ENCODE measurements at regions not wholly inside any gene's neighbourhood (a gene's known extent, or its start where the extent isn't known, plus 50 kb on each side); places are given as distances from the start of the nearest gene placed in this dataset.
"Not testable (repeated sequence)": the region's sequence is repeated elsewhere in the genome, so short reads cannot be mapped to it uniquely, and the experiment has no call there.

DNA sequence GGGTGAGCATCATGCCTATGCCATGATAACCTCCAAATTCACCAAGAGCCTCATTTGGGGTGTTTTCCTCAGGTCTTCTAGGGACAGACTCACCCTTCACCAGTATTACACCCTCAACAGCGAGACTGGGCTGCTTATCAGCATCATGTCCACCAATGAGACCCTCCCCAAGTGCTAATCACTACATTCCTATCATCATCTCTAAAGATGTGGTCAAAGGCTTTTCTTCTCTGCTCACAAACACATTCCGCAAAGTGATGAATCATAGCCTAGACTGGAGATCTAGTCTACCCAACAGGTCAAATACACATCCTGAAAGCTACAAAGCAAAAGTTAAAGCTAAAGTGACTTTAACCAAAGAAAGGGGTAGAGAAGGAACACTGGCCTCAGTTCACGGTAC lies 75.3 kb upstream of the C7orf33 start:
- DNase-seq: no peak

GRCh38 chr7:148515728-148516695 lies 74.6 kb upstream of the C7orf33 start:
- no peak for DNase-seq

GRCh38 chr7:148519386-148519785 lies 71.2 kb upstream of the C7orf33 start:
- DNase-seq: not testable (repeated sequence)

DNA sequence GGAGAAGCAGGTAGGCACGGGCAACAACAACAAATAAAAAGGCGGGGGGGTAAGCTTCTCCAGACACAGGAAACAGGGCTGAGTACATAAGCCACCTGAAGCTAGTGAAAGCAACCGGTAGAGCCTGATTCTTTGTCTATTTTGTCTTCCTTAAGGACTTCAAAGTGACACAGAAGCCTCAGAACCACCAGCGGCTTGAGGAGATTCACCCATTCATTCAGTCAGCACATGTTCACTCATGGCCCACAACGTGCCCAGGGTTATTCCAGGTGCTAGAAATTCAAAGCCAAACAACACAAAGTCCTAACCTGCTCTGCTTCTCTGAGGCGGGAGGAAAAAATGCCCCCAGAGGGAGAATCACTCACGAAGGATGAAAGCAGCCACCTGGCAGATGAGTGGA lies 69.3 kb upstream of the C7orf33 start:
- no peak for DNase-seq

GRCh38 chr7:148523550-148523949 lies 67.0 kb upstream of the C7orf33 start:
- no peak for DNase-seq

GRCh38 chr7:148524479-148525224 lies 65.9 kb upstream of the C7orf33 start:
- no peak for DNase-seq

DNA sequence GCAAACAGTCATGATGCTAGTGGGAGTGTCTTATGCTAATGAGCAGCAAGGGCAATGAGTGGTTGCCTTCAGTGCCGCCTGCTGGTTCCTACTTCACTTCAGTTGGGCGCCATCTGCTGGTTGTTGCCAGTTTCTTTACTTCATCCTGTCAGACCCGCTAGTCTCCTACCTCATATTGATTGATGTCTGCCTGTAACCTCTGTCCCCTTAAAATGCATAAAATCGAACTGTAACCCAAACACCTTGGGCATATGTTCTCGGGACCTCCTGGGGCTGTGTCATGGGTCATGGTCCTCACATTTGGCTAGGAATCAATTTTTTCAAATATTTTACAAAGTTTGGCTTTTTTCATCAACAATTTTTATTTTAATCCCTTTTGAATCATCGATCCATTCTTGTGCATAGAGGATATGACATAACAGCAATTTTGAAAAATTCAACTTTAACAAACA lies 62.8 kb upstream of the C7orf33 start:
- DNase-seq: peak in 6 of 14 donors; percentile 2 to 14 (median 7)

DNA sequence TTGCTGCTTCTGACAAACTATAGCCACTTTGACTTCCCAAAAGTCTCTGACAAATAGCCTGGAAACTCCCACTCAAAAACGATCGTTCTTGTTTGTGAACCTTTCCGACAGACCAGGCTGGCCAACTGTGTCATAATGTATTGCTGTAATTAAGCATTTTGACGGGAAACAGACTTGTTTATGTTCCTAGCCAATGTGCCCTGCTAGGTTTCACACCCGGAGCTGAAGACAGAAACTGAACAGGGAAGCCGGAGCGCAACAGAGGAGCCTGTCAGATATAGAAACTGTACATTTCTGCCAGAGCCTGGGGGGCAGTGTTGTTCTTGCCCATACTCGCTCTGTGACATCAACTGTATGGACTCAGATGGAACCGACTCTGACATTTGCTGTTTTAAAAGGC lies 55.3 kb upstream of the C7orf33 start:
- peak in 1 of 14 donors; percentile 1 for DNase-seq

- no peak for DNase-seq
These were observed 53.1 kb upstream of the C7orf33 start for GRCh38 chr7:148537435-148537834.

GRCh38 chr7:148540041-148540738 lies 50.4 kb upstream of the C7orf33 start:
- DNase-seq: peak in 3 of 14 donors; percentile 1 to 54 (median 18)
